KMS-11 (cell line): ENCODE measurements at regions not wholly inside any gene's neighbourhood (a gene's known extent, or its start where the extent isn't known, plus 50 kb on each side); places are given as distances from the start of the nearest gene placed in this dataset.

Experiments used
- H2AFZ ChIP-seq: fragments of 200-600 bp; sonication (generic); 2 replicates; pipeline ENCODE4 v1.6.1; 2016; ENCODE audit warnings: antibody characterized with exemption, mixed run types, low read depth
- H3K27ac ChIP-seq: fragments of 200-600 bp; sonication (generic); 2 replicates; pipeline ENCODE4 v1.6.1; 2016; ENCODE audit warnings: mild to moderate bottlenecking, mixed run types
- H3K27me3 ChIP-seq: fragments of 200-600 bp; sonication (generic); 2 replicates; pipeline ENCODE4 v1.6.1; 2017; ENCODE audit warnings: mild to moderate bottlenecking, low read depth, mixed run types, moderate library complexity; ENCODE audit not compliant: insufficient read depth
- H3K36me3 ChIP-seq: fragments of 200-600 bp; sonication (generic); 2 replicates; pipeline ENCODE4 v1.6.1; 2017; ENCODE audit warnings: mild to moderate bottlenecking, mixed run types; ENCODE audit not compliant: insufficient read depth
- H3K4me1 ChIP-seq: fragments of 200-600 bp; sonication (generic); 2 replicates; pipeline ENCODE4 v1.6.1; 2016; ENCODE audit warnings: mild to moderate bottlenecking, low read depth, mixed run types; ENCODE audit not compliant: poor library complexity, severe bottlenecking
- H3K4me2 ChIP-seq: fragments of 200-600 bp; sonication (generic); 2 replicates; pipeline ENCODE4 v1.7.0; 2016; ENCODE audit warnings: mild to moderate bottlenecking, mixed run types
- H3K4me3 ChIP-seq: fragments of 200-600 bp; sonication (generic); IDR thresholded peaks from 2 replicates; pipeline ENCODE4 v1.6.1; 2017; ENCODE audit warnings: low read depth, low read length, mixed read lengths; ENCODE audit not compliant: insufficient read depth
- H3K79me2 ChIP-seq: fragments of 200-600 bp; sonication (generic); 2 replicates; pipeline ENCODE4 v1.6.1; 2016; ENCODE audit warnings: low read depth, mixed run types; ENCODE audit not compliant: insufficient read depth
- H3K9ac ChIP-seq: fragments of 200-600 bp; sonication (generic); 2 replicates; pipeline ENCODE4 v1.6.1; 2016; ENCODE audit warnings: mild to moderate bottlenecking, mixed run types
- H4K20me1 ChIP-seq: fragments of 200-600 bp; sonication (generic); 2 replicates; pipeline ENCODE4 v1.6.1; 2016; ENCODE audit warnings: mild to moderate bottlenecking, mixed run types; ENCODE audit not compliant: insufficient read depth
- TF ChIP-seq, protein P1 (sequence below): fragments of 200-600 bp; sonication (generic); conservative IDR thresholded peaks from 2 replicates; pipeline ENCODE4 v1.6.1; 2017; ENCODE audit warnings: low read depth, mild to moderate bottlenecking, antibody characterized with exemption, low read length, moderate library complexity, mixed read lengths

DNA sequence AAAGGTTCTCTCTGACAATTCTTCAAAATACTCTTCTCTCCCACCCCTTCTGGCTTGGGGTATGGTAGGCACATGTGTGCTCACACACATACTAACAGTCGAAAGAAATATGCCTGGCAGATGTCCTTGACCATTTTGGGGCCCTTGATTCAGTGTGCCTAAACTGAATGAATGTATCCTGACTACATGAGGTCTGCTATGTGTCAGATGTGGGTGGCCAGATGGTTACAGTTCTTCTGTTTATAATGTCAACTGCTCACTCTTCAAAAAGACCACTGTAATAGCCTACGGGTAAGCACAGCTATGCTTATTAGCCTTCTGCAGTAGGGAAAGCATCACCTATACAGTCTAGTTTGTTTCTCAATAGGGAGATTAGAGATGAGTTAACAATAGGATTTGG, 63.7 kb upstream of the VEGFC start:
- Histone ChIP-seq H3K27me3 (no peaks in the 10 kb centered on the region), H4K20me1 (no peaks in the 10 kb centered on the region), H3K36me3 (no peaks in the 10 kb centered on the region), H3K4me3 (no peak overlapping the region), H3K4me1 (no peaks in the 10 kb centered on the region), H3K27ac (no peak overlapping the region), H3K79me2 (no peaks in the 10 kb centered on the region), H3K4me2 (no peak overlapping the region), H3K9ac (no peak overlapping the region), H2AFZ (no peak overlapping the region)
- TF ChIP-seq, protein P1, sequence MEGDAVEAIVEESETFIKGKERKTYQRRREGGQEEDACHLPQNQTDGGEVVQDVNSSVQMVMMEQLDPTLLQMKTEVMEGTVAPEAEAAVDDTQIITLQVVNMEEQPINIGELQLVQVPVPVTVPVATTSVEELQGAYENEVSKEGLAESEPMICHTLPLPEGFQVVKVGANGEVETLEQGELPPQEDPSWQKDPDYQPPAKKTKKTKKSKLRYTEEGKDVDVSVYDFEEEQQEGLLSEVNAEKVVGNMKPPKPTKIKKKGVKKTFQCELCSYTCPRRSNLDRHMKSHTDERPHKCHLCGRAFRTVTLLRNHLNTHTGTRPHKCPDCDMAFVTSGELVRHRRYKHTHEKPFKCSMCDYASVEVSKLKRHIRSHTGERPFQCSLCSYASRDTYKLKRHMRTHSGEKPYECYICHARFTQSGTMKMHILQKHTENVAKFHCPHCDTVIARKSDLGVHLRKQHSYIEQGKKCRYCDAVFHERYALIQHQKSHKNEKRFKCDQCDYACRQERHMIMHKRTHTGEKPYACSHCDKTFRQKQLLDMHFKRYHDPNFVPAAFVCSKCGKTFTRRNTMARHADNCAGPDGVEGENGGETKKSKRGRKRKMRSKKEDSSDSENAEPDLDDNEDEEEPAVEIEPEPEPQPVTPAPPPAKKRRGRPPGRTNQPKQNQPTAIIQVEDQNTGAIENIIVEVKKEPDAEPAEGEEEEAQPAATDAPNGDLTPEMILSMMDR, result no peak

DNA sequence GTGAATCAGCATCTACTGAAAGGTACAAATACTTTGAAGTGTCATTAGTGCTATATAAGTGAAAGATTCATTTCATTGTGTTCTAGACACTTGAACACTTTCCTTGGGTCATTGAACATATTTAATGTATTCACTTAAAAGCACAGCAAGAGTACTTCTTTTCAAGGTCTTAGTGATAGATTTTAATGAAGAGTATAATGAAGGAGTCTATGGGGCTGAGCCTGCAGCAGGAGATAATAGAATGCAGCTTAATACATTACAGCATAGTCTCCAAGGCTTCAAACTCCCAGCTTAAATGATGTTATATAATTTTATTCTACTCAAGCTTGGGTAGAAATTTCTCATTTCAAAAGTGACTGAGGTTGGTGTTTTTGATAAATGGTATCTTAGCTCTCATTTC, 66.1 kb upstream of the VEGFC start:
- H3K4me3 ChIP-seq, result no peak overlapping the region
- no peaks in the 10 kb centered on the region for H3K36me3 ChIP-seq
- no peak overlapping the region for H3K27ac ChIP-seq
- H2AFZ ChIP-seq, result no peak overlapping the region
- no peak overlapping the region for H3K4me2 ChIP-seq
- H4K20me1 ChIP-seq, result no peaks in the 10 kb centered on the region
- no peak overlapping the region for H3K9ac ChIP-seq
- no peaks in the 10 kb centered on the region for H3K27me3 ChIP-seq
- H3K79me2 ChIP-seq, result no peaks in the 10 kb centered on the region
- no peaks in the 10 kb centered on the region for H3K4me1 ChIP-seq
- TF ChIP-seq, protein P1, result no peak

DNA sequence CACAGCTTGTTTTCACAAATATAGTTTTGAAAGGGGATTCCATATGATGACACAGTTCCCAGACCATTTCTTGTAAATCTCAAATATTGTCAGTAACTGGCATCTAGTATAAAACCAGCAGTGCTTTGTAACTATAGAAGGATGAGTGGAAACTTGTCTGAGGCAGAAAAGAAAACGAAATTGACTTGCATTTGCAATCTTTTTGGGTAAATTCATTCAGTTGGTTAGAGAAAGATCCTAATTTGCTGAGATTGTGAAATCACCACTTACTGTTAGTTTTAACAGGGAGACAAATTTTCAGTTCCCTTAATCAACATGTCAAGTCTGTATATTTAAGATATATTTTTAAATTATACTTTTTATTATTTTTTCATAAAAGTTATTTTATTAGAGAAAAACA, 71.5 kb upstream of the VEGFC start:
- no peaks in the 10 kb centered on the region for H3K36me3 ChIP-seq
- H3K4me3 ChIP-seq, result no peak overlapping the region
- TF ChIP-seq, protein P1, result no peak
- no peaks in the 10 kb centered on the region for H3K4me1 ChIP-seq
- no peak overlapping the region for H3K4me2 ChIP-seq
- H2AFZ ChIP-seq, result 0 out of 2 replicates have a peak overlapping the region, but pooled peaks have one; percentile 18
- no peaks in the 10 kb centered on the region for H4K20me1 ChIP-seq
- H3K79me2 ChIP-seq, result no peaks in the 10 kb centered on the region
- H3K27ac ChIP-seq, result no peak overlapping the region
- H3K27me3 ChIP-seq, result no peaks in the 10 kb centered on the region
- H3K9ac ChIP-seq, result no peak overlapping the region

DNA sequence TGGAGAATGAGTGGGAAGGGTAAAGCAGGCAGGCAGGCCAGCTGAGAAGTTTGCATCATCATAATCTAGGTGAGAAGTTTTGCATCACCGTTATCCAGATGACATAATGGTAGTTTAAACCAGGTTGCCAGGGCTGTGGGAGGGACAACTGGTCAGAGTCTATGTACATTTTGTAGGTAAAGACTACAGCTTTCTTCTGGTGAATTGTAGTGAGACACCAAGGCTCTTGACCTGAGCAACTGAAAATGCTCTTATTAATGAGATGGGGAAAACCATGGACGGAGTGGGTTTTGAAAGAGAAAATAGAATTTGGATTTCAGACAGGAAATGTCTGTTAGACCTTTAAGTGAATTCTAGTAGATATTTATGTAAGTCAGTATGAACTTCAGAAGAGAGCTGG, 76.0 kb upstream of the VEGFC start:
- H3K27ac ChIP-seq, result no peak overlapping the region
- no peaks in the 10 kb centered on the region for H4K20me1 ChIP-seq
- no peak overlapping the region for H2AFZ ChIP-seq
- H3K9ac ChIP-seq, result no peak overlapping the region
- no peaks in the 10 kb centered on the region for H3K36me3 ChIP-seq
- H3K79me2 ChIP-seq, result no peaks in the 10 kb centered on the region
- TF ChIP-seq, protein P1, result no peak
- H3K4me2 ChIP-seq, result no peak overlapping the region
- H3K27me3 ChIP-seq, result no peaks in the 10 kb centered on the region
- no peaks in the 10 kb centered on the region for H3K4me1 ChIP-seq
- no peak overlapping the region for H3K4me3 ChIP-seq

DNA sequence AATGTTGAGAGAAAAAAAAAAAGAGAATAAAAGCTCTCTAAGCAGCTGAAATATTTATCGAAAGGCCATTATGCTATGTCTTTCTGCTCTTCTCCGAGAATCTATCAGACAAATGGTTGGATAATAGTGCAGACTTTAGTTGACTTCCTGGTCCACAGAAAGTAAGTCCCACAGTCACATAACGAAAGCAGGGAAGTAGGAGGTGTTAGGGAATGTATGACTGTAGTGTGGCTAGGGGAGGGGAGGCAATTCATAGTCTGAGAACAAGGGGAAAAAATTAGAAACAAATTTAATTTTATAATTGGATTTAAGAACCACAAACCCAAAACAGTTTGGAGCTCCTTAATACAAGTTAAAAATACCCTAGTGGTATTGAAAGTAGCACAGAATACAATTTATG, 79.7 kb upstream of the VEGFC start:
- Histone ChIP-seq H3K27ac (no peak overlapping the region), H3K4me2 (no peak overlapping the region), H3K4me3 (no peak overlapping the region), H3K27me3 (no peaks in the 10 kb centered on the region), H3K4me1 (no peaks in the 10 kb centered on the region), H3K79me2 (no peaks in the 10 kb centered on the region), H3K36me3 (no peaks in the 10 kb centered on the region), H2AFZ (no peak overlapping the region), H3K9ac (no peak overlapping the region), H4K20me1 (no peaks in the 10 kb centered on the region)
- TF ChIP-seq, protein P1, result no peak
